ENCODE measurements at regions not wholly inside any gene's neighbourhood (a gene's known extent, or its start where the extent isn't known, plus 50 kb on each side); places are given as distances from the start of the nearest gene placed in this dataset.

GRCh38 chr2:128605421-128605820 lies 286.8 kb upstream of the HS6ST1 start:
- no peaks in the 10 kb centered on the region for H3K36me3 ChIP-seq
- no peaks in the 10 kb centered on the region for H3K4me1 ChIP-seq
- intact Hi-C loops (cut with DNase I), result no loop called here
- ATAC-seq, result no peak
- H3K27ac ChIP-seq, result no peak overlapping the region
- no peak for DNase-seq
- H3K9me3 ChIP-seq, result no peaks in the 10 kb centered on the region
- H3K4me3 ChIP-seq, result no peak overlapping the region
- no peaks in the 10 kb centered on the region for H3K27me3 ChIP-seq
- no peak for TF ChIP-seq CTCF (IDR thresholded peaks at IDR 0.05)

DNA sequence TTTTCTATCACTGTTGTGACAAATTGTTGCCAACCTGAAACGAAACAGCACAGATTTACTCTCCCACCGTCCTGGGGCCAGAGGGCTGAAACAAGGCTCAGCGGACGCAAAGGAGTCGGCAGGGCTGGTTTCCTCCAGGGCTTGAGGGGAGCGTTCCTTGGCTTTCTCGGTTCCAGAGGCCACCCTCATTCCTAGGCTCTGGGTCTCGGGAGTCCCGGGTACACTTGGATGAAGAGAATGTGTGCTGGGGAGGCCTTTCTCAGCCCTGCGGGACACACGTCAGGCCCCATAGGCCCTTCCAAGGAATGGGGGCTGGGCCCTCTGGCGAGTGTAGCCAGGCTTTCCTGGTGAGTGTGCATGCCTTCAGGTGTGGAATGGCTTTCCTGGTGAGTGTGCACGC lies 287.3 kb upstream of the HS6ST1 start:
- Histone ChIP-seq H3K36me3 (no peaks in the 10 kb centered on the region), H3K4me3 (no peak overlapping the region), H3K4me1 (no peaks in the 10 kb centered on the region), H3K27me3 (no peaks in the 10 kb centered on the region), H3K27ac (no peak overlapping the region), H3K9me3 (no peaks in the 10 kb centered on the region)
- no peak for TF ChIP-seq CTCF (IDR thresholded peaks at IDR 0.05)
- DNase-seq (no peak), ATAC-seq (no peak)
- intact Hi-C loops (cut with DNase I), result no loop called here

DNA sequence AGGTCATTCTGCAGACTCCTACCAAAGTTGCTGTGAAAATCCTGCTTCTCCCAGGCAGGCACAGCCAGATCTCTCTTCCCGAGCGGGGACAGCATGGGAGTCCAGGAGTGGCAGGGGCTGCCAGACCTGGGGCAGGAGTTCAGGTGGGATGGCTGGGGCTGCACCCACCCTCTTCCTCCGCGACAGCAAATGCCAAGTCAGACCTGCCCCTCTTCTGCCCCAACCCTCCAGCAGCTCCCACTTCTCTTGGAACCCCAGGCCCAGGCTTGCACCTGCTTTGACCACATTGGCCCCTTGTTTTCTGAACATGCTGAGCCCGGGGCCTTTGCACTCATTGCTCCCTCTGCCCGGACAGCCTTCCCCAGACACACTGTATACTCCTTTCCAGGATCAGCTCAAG lies 288.2 kb upstream of the HS6ST1 start:
- ATAC-seq (no peak), DNase-seq (peak; percentile 55)
- H3K4me3 ChIP-seq, result no peak overlapping the region
- intact Hi-C loops (cut with DNase I), result no loop called here
- no peaks in the 10 kb centered on the region for H3K4me1 ChIP-seq
- no peak overlapping the region for H3K27ac ChIP-seq
- no peaks in the 10 kb centered on the region for H3K36me3 ChIP-seq
- no peaks in the 10 kb centered on the region for H3K9me3 ChIP-seq
- no peak for TF ChIP-seq CTCF (IDR thresholded peaks at IDR 0.05)
- H3K27me3 ChIP-seq, result no peaks in the 10 kb centered on the region

- H3K27ac ChIP-seq, result no peak overlapping the region
- DNase-seq, result peak; percentile 56
- peak; percentile 13 for ATAC-seq
Observed at GRCh38 chr2:128607440-128607839, 288.8 kb upstream of the HS6ST1 start.

GRCh38 chr2:128607911-128608506 lies 289.3 kb upstream of the HS6ST1 start:
- peak; percentile 59 for DNase-seq
- no peak for TF ChIP-seq CTCF (IDR thresholded peaks at IDR 0.05)
- Histone ChIP-seq H3K9me3 (no peaks in the 10 kb centered on the region), H3K4me3 (no peak overlapping the region), H3K27ac (no peak overlapping the region), H3K36me3 (no peaks in the 10 kb centered on the region), H3K27me3 (no peaks in the 10 kb centered on the region), H3K4me1 (no peaks in the 10 kb centered on the region)
- intact Hi-C loops (cut with DNase I), result no loop called here
- no peak for ATAC-seq

More at GRCh38 chr2:128607440-128607839, 288.8 kb upstream of the HS6ST1 start:
- Histone ChIP-seq H3K36me3 (no peaks in the 10 kb centered on the region), H3K27me3 (no peaks in the 10 kb centered on the region), H3K4me1 (no peaks in the 10 kb centered on the region), H3K9me3 (no peaks in the 10 kb centered on the region), H3K4me3 (no peak overlapping the region)
- intact Hi-C loops (cut with DNase I), result no loop called here
- no peak for TF ChIP-seq CTCF (IDR thresholded peaks at IDR 0.05)
